ENCODE measurements at regions not wholly inside any gene's neighbourhood (a gene's known extent, or its start where the extent isn't known, plus 50 kb on each side); places are given as distances from the start of the nearest gene placed in this dataset.
A peak's percentile ranks its signal among the peaks of the same experiment; 100 is the strongest.

DNA sequence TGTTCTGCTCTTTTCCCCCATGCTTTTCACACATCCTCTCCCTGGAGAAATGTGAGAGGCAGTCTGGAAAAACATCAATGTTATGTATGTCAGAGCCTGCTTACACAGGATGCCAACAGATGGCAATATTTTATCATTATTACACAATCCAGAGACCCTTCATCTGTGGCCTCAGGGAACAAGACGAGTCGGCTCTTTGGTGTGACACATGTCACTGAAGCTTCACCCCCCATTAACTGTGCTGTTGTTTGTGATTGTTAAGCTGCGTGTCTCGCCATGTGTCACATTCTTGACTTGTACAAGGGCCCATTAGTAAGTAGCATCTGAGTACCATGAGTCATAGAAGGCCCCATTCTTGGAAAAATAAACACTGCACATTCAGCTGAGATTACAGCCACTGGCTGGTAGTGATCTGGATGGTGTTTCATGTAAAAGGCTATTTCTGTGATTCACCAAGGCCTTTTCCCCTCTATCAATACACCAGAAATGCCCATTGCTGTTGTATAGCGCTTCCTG, 682.1 kb upstream of the SOX9 start:
- no peaks in the 10 kb centered on the region for H3K9me2 ChIP-seq (replicated peaks; ENCODE audit: insufficient read depth)
- no peaks in the 10 kb centered on the region for H3K79me2 ChIP-seq
- H3K27ac ChIP-seq = peak overlapping the region; percentile 73
- 34% methylated on average over 5 of the region's 5 CpGs for WGBS (ENCODE audit: low lambda C conversion rate, missing lambda C conversion rate)
- no peak overlapping the region for H3K4me3 ChIP-seq
- no peaks in the 10 kb centered on the region for H3K36me3 ChIP-seq (replicated peaks; ENCODE audit: insufficient read depth, low read depth)
- peak overlapping the region; percentile 12 for H3K4me2 ChIP-seq
- H3K27me3 ChIP-seq = no peaks in the 10 kb centered on the region
- DNase-seq (ENCODE audit: low spot score) = peak; percentile 77
- no peaks in the 10 kb centered on the region for H3K9me3 ChIP-seq (ENCODE audit: low read depth)
- no peak overlapping the region for H2AFZ ChIP-seq
- TF ChIP-seq CTCF (IDR thresholded peaks at IDR 0.05; ENCODE audit: poor library complexity) (peak; percentile 9), EZH2phosphoT487 (IDR thresholded peaks at IDR 0.05; ENCODE audit: low read depth, severe bottlenecking, unreplicated experiment) (no peak), EZH2 (IDR thresholded peaks at IDR 0.05; ENCODE audit: borderline replicate concordance) (no peak)
- no peaks in the 10 kb centered on the region for H4K20me1 ChIP-seq (ENCODE audit: insufficient read depth, poor library complexity, severe bottlenecking)
- H3K4me1 ChIP-seq (ENCODE audit: insufficient read depth) = peaks cover 13% of the 10 kb centered on the region

GRCh38 chr17:71440513-71440912, 680.3 kb upstream of the SOX9 start:
- Histone ChIP-seq H3K36me3 (replicated peaks; ENCODE audit: insufficient read depth, low read depth) (no peaks in the 10 kb centered on the region), H3K4me3 (no peak overlapping the region), H2AFZ (no peak overlapping the region), H3K4me1 (ENCODE audit: insufficient read depth) (peaks cover 13% of the 10 kb centered on the region), H4K20me1 (ENCODE audit: insufficient read depth, poor library complexity, severe bottlenecking) (no peaks in the 10 kb centered on the region), H3K4me2 (no peak overlapping the region), H3K9me2 (replicated peaks; ENCODE audit: insufficient read depth) (no peaks in the 10 kb centered on the region), H3K27me3 (no peaks in the 10 kb centered on the region), H3K79me2 (no peaks in the 10 kb centered on the region), H3K9me3 (ENCODE audit: low read depth) (no peaks in the 10 kb centered on the region), H3K27ac (peak overlapping the region; percentile 10)
- TF ChIP-seq EZH2 (IDR thresholded peaks at IDR 0.05; ENCODE audit: borderline replicate concordance) (no peak), EZH2phosphoT487 (IDR thresholded peaks at IDR 0.05; ENCODE audit: low read depth, severe bottlenecking, unreplicated experiment) (no peak), CTCF (IDR thresholded peaks at IDR 0.05; ENCODE audit: poor library complexity) (no peak)
- DNase-seq (ENCODE audit: low spot score) = peak; percentile 5
- 83% methylated on average over 9 of the region's 9 CpGs for WGBS (ENCODE audit: low lambda C conversion rate, missing lambda C conversion rate)

DNA sequence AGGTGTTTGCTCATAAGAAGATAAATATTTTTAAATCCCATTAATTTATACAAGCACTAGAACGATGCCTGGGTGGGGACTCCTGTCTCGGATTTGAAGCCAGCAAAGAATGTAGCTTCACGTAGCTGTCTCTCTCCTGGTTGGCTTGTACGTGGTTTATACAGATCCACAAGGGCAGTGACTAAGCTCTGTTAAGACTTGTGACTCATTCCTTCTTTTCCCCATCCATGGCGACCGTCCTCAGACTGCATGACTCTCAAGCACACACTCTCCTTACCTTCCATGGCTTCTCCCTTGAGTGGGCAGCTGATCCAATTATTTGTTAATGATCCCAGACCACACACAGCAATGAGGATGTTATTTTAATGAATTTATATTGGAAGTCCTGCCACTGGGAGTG, 679.7 kb upstream of the SOX9 start:
- H3K4me1 ChIP-seq (ENCODE audit: insufficient read depth) = peaks cover 13% of the 10 kb centered on the region
- no peak overlapping the region for H3K4me3 ChIP-seq
- 76% methylated on average over 6 of the region's 6 CpGs for WGBS (ENCODE audit: low lambda C conversion rate, missing lambda C conversion rate)
- H4K20me1 ChIP-seq (ENCODE audit: insufficient read depth, poor library complexity, severe bottlenecking) = no peaks in the 10 kb centered on the region
- TF ChIP-seq CTCF (IDR thresholded peaks at IDR 0.05; ENCODE audit: poor library complexity) (no peak), EZH2 (IDR thresholded peaks at IDR 0.05; ENCODE audit: borderline replicate concordance) (no peak)
- H3K27ac ChIP-seq = peak overlapping the region; percentile 10
- no peaks in the 10 kb centered on the region for H3K36me3 ChIP-seq (replicated peaks; ENCODE audit: insufficient read depth, low read depth)
- no peaks in the 10 kb centered on the region for H3K79me2 ChIP-seq
- H3K9me2 ChIP-seq (replicated peaks; ENCODE audit: insufficient read depth) = no peaks in the 10 kb centered on the region
- no peaks in the 10 kb centered on the region for H3K27me3 ChIP-seq
- H3K4me2 ChIP-seq = no peak overlapping the region
- no peaks in the 10 kb centered on the region for H3K9me3 ChIP-seq (ENCODE audit: low read depth)
- peak; percentile 47 for DNase-seq (ENCODE audit: low spot score)
- no peak overlapping the region for H2AFZ ChIP-seq

DNA sequence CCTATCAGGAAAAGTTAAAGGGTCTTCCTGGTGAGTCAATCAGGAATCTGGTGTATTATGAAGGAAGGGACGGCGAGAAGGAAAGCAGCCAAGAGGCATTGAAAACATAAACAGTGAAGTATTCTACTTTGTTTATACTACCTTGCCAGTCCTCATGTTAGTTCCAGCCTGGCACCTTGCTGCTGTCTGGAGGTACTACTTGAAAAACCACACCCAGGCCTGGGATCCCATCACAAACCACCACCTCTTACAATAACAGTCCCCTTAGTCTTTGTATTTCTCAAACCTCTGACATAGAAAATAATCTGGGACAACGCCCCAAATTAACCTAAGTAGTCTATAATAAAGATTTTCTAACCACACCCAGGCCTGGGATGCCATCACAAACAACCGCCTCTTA, 676.7 kb upstream of the SOX9 start:
- WGBS (ENCODE audit: low lambda C conversion rate, missing lambda C conversion rate) = 89% methylated on average over 4 of the region's 4 CpGs
- Histone ChIP-seq H3K9me2 (replicated peaks; ENCODE audit: insufficient read depth) (no peaks in the 10 kb centered on the region), H3K36me3 (replicated peaks; ENCODE audit: insufficient read depth, low read depth) (no peaks in the 10 kb centered on the region), H3K27me3 (no peaks in the 10 kb centered on the region), H4K20me1 (ENCODE audit: insufficient read depth, poor library complexity, severe bottlenecking) (no peaks in the 10 kb centered on the region), H3K79me2 (no peaks in the 10 kb centered on the region), H3K4me2 (no peak overlapping the region), H3K4me1 (ENCODE audit: insufficient read depth) (peaks cover 4% of the 10 kb centered on the region), H3K9me3 (ENCODE audit: low read depth) (no peaks in the 10 kb centered on the region), H2AFZ (no peak overlapping the region), H3K4me3 (no peak overlapping the region), H3K27ac (no peak overlapping the region)
- DNase-seq (ENCODE audit: low spot score) = no peak
- no peak for TF ChIP-seq EZH2phosphoT487 (IDR thresholded peaks at IDR 0.05; ENCODE audit: low read depth, severe bottlenecking, unreplicated experiment)
- TF ChIP-seq CTCF (IDR thresholded peaks at IDR 0.05; ENCODE audit: poor library complexity) = no peak
- no peak for TF ChIP-seq EZH2 (IDR thresholded peaks at IDR 0.05; ENCODE audit: borderline replicate concordance)

Data from hepatocyte (in vitro differentiated cells).